SK-N-DZ (cell line): ENCODE measurements at regions not wholly inside any gene's neighbourhood (a gene's known extent, or its start where the extent isn't known, plus 50 kb on each side); places are given as distances from the start of the nearest gene placed in this dataset.
A peak's percentile ranks its signal among the peaks of the same experiment; 100 is the strongest.

Experiments used
- DNase-seq: peaks from one replicate; pipeline ENCODE4 v3.0.0-alpha.2; 2015; ENCODE audit warnings: low spot score

DNA sequence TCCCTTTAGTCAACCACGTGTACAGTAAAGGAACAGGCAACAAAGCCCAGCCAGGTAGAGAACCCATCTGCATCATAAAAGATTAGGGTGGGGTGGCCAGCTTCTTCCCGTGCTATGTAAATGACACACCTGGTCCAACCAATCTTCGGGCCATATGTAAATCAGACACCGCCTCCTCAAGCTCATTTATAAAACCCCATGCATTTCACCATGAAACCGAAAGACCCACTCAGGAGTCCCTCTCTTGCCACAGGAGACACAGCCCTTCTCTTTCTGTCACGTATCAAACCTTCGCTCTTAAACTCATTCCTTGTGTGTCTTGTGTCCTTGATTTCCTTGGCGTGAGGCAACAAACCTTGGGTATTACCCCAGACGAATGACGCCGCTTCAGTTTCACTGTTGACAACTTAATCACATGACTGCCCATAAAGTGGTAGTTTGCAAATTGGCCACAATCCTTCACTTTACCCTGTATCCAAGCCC lies 59.8 kb upstream of the TBPL2 start:
- no peak for DNase-seq

DNA sequence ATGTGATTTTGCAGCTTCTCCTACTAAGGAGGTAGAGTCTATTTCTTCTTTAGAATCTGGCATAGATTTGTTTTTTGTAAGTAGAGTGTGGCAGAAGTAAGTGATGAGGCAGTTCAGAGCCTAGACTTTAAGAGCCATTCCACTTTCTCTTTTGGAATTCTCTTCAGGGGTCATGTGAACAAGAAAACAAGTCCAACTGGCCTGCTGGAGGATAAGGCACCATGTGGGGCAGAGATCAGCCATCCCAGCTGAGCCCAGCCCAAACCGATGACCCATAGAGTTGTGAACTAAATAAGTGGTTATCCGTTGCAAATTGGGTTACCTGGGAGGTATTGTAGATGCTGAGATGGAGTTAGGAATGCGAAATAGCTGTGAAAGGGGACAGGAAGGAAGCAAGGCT lies 60.3 kb upstream of the TBPL2 start:
- DNase-seq: no peak

DNA sequence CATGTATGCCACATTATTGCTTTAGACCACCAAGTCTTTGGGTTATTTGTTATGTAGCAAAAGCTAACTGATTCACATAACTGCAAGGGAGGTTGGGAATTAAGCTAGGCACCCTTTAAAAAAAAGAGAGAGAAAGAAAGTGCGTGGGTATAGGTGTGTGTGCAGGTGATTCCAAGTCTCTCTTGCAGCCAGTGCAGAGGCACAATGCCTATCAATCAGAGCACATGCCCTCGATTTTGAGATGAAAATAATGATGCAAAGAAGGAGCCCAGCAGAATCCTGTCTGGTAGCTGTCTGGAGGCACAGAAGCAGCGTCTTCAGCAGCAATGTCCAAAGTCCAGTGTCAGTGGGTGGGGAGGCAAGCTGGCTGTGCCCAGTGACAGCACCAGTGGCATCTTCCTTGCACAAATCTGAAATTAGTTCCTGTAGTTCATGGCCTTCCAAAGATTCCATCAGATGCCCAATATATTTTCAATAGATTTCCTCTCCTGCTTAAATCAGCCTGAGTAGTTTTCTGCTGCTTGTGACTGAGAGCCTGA lies 62.4 kb upstream of the TBPL2 start:
- no peak for DNase-seq

DNA sequence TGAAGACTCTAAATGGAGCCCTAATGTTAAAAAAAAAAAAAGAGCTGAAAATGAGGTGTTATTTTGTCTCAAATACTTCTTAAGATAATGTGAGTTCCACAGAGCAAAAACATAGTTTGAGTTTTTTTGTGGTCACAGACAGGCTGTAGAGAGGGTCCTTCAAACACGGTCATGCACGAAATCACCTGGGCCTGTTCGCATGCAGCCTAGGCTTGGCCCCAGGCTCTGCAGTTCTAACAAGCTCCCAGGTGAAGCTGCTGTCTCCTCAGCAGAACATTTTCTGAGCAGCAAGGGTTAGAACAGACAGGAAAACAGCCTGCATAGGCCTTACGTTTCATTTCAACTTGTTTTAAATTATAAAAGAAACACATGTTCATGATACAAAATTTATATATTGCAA lies 65.4 kb upstream of the TBPL2 start:
- no peak for DNase-seq

DNA sequence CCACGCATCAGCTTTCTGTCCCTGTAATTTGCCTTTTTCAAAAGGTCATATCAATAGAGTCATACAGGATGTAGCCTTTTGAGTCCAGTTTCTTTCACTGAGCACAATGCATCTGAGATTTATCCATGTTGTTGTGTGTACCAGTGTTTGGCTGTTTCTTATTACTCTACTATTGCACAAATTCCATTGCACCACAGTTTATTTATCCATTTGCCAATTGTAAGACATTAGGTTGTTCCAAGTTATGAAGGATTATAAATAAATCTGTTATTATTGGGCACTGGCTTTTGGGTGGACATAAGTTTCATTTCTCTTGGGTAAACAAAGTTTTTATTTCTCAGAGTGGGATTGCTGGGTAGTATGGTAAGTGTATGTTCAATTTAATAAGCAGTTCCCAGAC lies 68.3 kb upstream of the TBPL2 start:
- DNase-seq: no peak

DNA sequence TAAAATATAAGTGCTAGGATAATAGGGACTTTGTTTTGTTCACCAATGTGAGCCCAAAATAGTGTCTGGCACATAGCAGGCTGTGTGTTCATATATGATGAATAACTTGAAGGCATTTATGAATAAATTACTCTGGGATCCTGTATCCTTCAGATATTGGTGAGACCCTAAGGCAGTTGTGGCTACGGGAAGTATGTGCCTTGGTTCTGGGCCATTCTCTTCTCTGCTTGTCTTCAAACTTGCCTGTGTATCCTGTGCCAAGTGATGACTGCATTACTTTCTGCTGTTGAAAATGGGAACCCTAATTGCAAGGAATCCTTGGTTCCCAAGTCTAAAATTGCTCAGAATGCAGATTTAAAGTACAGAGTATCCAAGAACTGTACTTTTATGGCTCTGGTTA lies 67.6 kb upstream of the KTN1 start:
- no peak for DNase-seq

DNA sequence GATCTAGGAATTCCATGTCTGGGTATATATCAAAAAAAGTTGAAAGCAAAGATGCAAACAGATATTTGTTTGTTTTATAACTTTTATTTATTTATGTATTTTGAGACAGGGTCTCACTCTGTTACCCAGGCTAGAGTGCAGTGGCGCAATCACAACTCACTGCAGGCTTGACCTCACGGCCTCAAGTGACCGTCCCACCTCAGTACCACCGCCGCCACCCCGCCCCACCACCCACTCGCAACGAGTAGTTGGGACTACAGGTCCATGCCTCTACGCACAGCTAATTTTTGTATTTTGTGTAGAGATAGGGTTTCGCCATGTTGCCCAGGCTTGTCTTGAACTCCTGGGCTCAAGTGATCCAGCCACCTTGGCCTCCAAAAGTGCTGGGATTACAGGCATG lies 66.5 kb upstream of the KTN1 start:
- DNase-seq: no peak

DNA sequence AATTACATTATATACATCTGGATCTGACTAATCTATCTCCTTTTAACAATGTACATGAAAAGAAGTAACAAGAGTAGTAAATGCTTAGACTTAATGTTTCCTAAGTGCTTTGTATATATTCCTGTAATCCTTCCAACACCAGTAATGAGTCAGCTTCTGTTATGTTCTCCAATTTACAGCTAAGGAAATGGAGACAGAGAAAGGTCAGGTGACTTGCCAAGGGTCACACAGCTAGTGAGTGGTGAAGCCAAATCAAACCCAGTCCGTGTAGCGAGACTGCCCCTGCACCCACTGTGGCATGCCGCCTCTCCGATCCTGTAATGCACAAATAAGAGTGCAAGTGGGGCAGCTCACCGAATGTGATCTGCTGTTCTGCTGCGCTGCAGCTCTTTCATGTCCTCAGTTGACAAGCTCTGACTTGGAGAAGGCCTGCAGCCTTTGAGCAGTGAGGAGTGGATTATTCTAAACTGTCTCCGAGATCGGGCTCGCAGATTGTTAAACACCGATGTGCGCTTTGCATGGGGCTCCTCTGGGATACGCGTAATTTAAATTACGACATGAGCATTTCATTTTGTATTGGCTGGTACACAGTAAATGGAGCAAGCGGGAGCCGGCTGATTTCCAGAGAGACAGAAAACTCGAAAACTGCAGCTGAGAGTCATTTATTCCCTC lies 65.1 kb upstream of the KTN1 start:
- DNase-seq: no peak

DNA sequence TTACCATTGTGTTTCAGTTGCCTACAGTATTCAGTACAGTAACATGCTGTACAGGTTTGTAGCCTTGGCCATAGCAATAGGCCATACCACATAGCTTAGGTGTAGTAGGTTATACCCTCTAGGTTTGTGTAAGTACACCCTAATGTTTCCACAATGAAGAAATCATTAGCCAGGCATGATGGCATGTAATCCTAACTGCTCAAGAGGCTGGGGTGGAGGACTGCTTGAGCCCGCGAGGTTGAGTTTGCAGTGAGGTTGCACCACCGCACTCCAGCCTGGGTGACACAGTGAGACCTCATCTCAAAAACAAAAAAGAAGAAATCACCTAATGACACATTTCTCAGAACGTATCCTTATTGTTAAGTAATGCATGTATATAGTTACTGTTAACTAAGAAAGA lies 63.2 kb upstream of the KTN1 start:
- DNase-seq: no peak

DNA sequence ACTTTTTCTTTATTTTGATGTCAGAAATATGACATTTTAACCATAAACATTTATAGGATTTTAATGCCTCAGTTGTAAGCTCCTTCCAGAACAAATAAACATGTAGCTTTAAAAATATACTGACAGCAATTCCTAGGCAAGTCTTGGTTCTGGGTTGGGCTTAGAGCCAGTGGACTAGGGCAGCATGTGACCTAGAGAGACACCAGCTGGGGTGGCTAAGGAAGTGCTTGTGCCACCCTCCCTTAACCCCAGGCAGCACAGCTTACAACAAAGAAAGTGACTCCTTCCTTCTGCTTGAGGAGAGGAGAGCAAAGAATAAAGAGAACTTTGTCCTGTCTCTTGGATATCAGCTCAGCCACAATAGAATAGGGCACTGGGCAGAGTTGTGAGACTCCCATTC lies 61.6 kb upstream of the KTN1 start:
- DNase-seq: no peak

DNA sequence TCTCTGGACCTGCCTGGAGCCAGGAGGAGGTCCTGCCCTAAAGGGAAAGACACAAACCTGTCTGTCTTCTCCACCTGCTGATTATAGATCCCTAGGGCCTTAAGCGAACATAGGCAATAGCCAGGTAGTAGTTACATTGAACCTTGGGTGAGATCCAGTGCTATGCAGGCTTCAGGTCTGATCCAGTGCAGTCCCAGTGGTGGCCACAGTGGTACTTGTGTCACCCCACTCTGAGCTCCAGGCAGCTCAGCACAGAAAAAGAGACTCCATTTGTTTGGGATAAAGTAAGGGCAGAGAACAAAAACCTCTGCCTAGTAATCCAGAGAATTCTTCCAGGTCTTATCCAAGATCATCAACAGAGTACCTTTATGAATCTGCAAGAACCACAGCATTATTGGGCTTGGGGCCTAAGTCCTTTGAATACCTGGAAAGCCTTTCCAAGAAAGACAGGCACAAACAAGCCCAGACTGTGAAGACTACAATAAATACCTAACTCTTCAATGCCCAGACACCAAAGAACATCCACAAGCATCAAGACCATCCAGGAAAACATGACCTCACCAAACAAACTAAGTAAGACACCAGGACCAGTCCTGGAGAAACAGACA lies 60.4 kb upstream of the KTN1 start:
- DNase-seq: no peak

DNA sequence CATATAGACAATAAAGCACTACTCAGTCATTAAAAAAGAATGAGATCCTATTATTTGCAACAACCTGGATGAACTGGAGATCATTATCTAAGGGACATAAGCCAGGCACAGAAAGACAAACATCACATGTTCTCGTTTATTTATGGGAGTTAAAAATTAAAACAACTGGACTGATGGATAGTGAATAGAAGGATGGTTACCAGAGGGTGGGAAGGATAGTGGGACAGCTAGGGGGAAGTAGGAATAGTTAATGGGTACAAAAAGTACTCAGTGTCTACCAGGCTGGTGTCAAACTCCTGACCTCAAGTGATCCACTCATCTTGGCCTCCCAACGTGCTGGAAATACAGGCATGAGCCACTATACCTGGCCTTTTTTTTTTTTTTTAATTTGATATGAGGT lies 56.7 kb upstream of the KTN1 start:
- DNase-seq: peak; percentile 13
